HL-60 (cell line): ENCODE measurements at regions not wholly inside any gene's neighbourhood (a gene's known extent, or its start where the extent isn't known, plus 50 kb on each side); places are given as distances from the start of the nearest gene placed in this dataset.

ENCODE experiments used
- POLR2AphosphoS5 ChIP-seq: IDR thresholded peaks from 2 replicates; pipeline ENCODE4 v1.6.1; 2012; ENCODE audit warnings: low read depth
- TF ChIP-seq, protein P1 (sequence below): IDR thresholded peaks from one replicate; pipeline ENCODE4 v1.5.1; 2011; ENCODE audit warnings: low read length, control low read depth, inconsistent platforms; ENCODE audit not compliant: insufficient read depth
- TF ChIP-seq, protein P2 (sequence below): IDR thresholded peaks from 2 replicates; pipeline ENCODE4 v1.6.1; 2012; ENCODE audit warnings: low read depth; ENCODE audit not compliant: insufficient replicate concordance

DNA sequence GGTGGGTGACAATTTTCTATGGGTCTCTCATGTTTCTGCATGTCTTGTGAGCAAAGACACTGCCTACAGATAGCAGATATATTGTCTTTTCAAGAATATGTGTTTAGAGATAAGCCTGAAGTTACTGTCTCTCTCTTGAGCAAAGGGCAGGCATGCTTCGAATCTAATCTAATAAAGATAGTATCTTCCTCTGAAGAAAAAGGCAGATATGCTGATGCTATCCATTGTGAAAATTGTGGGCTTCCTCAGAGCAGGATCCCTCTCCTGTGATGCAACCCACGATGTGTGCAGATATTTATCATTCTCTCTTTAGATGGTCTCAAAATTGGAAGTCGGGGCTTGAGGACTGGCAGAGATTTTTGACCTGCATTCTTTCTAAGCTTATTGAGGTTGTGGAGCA, 187.0 kb downstream of the DACT1 start:
- TF ChIP-seq, protein P1, sequence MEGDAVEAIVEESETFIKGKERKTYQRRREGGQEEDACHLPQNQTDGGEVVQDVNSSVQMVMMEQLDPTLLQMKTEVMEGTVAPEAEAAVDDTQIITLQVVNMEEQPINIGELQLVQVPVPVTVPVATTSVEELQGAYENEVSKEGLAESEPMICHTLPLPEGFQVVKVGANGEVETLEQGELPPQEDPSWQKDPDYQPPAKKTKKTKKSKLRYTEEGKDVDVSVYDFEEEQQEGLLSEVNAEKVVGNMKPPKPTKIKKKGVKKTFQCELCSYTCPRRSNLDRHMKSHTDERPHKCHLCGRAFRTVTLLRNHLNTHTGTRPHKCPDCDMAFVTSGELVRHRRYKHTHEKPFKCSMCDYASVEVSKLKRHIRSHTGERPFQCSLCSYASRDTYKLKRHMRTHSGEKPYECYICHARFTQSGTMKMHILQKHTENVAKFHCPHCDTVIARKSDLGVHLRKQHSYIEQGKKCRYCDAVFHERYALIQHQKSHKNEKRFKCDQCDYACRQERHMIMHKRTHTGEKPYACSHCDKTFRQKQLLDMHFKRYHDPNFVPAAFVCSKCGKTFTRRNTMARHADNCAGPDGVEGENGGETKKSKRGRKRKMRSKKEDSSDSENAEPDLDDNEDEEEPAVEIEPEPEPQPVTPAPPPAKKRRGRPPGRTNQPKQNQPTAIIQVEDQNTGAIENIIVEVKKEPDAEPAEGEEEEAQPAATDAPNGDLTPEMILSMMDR: no peak
- TF ChIP-seq POLR2AphosphoS5: no peak
- TF ChIP-seq, protein P2, sequence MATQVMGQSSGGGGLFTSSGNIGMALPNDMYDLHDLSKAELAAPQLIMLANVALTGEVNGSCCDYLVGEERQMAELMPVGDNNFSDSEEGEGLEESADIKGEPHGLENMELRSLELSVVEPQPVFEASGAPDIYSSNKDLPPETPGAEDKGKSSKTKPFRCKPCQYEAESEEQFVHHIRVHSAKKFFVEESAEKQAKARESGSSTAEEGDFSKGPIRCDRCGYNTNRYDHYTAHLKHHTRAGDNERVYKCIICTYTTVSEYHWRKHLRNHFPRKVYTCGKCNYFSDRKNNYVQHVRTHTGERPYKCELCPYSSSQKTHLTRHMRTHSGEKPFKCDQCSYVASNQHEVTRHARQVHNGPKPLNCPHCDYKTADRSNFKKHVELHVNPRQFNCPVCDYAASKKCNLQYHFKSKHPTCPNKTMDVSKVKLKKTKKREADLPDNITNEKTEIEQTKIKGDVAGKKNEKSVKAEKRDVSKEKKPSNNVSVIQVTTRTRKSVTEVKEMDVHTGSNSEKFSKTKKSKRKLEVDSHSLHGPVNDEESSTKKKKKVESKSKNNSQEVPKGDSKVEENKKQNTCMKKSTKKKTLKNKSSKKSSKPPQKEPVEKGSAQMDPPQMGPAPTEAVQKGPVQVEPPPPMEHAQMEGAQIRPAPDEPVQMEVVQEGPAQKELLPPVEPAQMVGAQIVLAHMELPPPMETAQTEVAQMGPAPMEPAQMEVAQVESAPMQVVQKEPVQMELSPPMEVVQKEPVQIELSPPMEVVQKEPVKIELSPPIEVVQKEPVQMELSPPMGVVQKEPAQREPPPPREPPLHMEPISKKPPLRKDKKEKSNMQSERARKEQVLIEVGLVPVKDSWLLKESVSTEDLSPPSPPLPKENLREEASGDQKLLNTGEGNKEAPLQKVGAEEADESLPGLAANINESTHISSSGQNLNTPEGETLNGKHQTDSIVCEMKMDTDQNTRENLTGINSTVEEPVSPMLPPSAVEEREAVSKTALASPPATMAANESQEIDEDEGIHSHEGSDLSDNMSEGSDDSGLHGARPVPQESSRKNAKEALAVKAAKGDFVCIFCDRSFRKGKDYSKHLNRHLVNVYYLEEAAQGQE: no peak
